ENCODE measurements at regions not wholly inside any gene's neighbourhood (a gene's known extent, or its start where the extent isn't known, plus 50 kb on each side); places are given as distances from the start of the nearest gene placed in this dataset.

DNA sequence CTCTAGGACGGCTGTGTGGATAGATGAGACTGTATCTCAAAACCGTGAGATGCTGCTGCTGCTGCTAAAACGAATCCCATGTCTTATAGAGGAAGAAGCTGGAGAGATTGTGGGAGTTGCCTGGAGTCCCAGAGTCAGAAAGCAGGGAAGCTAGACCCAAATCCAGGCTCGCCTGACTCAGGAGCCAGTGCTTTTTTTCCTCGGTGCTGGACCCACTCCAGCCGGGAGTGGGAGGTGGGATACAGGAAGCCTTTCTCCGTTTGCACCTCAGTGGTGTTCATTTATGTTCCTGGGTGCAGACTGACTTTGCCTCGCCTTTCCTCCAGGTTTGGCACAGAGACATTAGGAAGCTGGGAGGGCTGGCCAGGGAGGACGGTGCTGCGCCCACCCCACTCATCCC lies 150.9 kb upstream of the LINGO1 start:
- Histone ChIP-seq H3K4me1 (no peaks in the 10 kb centered on the region), H3K4me3 (ENCODE audit: low read depth, low read length) (no peak overlapping the region), H3K27me3 (no peaks in the 10 kb centered on the region), H3K36me3 (no peaks in the 10 kb centered on the region), H3K9me3 (no peaks in the 10 kb centered on the region)
- no peak for DNase-seq
- TF ChIP-seq, protein P1, sequence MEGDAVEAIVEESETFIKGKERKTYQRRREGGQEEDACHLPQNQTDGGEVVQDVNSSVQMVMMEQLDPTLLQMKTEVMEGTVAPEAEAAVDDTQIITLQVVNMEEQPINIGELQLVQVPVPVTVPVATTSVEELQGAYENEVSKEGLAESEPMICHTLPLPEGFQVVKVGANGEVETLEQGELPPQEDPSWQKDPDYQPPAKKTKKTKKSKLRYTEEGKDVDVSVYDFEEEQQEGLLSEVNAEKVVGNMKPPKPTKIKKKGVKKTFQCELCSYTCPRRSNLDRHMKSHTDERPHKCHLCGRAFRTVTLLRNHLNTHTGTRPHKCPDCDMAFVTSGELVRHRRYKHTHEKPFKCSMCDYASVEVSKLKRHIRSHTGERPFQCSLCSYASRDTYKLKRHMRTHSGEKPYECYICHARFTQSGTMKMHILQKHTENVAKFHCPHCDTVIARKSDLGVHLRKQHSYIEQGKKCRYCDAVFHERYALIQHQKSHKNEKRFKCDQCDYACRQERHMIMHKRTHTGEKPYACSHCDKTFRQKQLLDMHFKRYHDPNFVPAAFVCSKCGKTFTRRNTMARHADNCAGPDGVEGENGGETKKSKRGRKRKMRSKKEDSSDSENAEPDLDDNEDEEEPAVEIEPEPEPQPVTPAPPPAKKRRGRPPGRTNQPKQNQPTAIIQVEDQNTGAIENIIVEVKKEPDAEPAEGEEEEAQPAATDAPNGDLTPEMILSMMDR (IDR thresholded peaks at IDR 0.05; ENCODE audit: low read depth, low read length), result no peak

DNA sequence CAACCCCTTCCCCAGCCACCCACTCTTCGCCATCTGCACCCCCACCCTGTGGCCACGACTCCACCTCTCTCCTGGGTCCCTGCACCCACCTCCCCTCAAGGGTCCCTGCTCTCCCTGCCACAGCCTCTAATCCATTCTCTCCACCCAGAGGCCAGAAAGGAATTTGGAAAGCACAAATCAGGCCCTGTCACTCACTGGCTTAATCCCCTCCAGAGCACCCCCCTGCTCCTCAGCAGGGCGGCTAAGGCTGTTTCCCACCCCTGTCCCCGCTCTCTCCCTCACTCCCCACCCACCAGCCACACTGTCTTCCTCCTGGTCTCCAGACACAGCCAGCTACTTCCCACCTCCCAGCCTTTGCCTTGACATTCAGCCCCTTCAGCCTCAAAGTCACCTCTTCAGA lies 150.0 kb upstream of the LINGO1 start:
- DNase-seq, result no peak
- H3K27me3 ChIP-seq, result no peaks in the 10 kb centered on the region
- no peaks in the 10 kb centered on the region for H3K9me3 ChIP-seq
- H3K4me3 ChIP-seq (ENCODE audit: low read depth, low read length), result no peak overlapping the region
- no peaks in the 10 kb centered on the region for H3K36me3 ChIP-seq
- TF ChIP-seq, protein P1 (IDR thresholded peaks at IDR 0.05; ENCODE audit: low read depth, low read length), result no peak
- no peaks in the 10 kb centered on the region for H3K4me1 ChIP-seq

DNA sequence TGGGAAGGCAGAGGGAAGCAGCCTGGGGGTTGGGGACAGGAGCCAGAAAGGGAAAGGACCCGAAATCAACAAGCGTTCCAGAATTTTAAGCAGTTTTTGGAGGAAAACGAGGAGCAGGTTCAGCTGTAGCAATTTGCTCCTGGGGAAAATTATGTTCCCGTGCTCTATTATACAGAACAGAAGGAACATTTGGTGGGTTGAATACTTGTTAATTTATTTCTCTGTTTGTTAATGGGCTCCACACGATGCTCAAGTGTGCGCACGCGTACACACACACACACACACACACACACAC lies 149.2 kb upstream of the LINGO1 start:
- no peaks in the 10 kb centered on the region for H3K9me3 ChIP-seq
- H3K4me1 ChIP-seq, result no peaks in the 10 kb centered on the region
- TF ChIP-seq, protein P1 (IDR thresholded peaks at IDR 0.05; ENCODE audit: low read depth, low read length), result no peak
- no peaks in the 10 kb centered on the region for H3K36me3 ChIP-seq
- no peaks in the 10 kb centered on the region for H3K27me3 ChIP-seq
- DNase-seq, result no peak
- H3K4me3 ChIP-seq (ENCODE audit: low read depth, low read length), result no peak overlapping the region

DNA sequence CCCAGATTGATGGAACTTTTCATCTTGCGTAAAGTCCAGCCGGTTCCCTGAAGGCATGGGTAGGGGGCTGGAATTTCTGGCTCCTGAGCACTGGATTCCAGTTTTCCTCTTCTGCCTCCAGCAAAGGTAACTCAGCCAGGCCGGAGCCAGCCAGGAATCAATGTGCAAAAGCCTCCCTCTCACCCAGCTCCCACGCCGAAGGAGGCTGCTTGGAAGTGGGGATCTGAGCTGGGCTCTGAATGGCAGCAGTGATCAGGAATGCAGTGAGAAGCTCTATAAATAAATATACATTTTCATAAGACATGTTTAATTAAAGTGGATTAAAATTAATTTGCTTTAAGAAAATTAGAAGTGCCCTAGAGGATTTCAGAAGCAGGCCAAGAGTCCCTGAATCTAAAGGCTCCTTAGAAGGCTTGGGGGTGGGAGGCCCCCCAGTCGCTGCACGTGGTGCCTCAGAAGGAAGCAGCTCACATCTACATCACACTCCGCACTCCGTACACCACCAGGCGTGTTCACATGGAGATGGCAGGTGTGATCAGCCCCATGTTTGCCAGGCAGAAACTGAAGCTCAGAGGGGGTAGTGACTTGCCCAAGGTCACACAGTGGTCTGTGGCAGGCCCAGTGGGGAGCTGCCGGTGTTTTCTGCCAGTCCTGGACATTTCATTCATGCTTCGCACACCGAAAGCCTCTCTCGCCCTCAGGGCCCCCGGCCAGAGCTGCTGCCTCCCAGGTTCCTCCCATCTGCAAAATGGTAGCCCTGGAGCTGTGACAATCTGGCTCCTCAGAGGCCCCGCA lies 148.6 kb upstream of the LINGO1 start:
- no peak overlapping the region for H3K4me3 ChIP-seq (ENCODE audit: low read depth, low read length)
- no peaks in the 10 kb centered on the region for H3K36me3 ChIP-seq
- H3K9me3 ChIP-seq, result no peaks in the 10 kb centered on the region
- no peaks in the 10 kb centered on the region for H3K4me1 ChIP-seq
- TF ChIP-seq, protein P1 (IDR thresholded peaks at IDR 0.05; ENCODE audit: low read depth, low read length), result no peak
- DNase-seq, result no peak
- no peaks in the 10 kb centered on the region for H3K27me3 ChIP-seq

DNA sequence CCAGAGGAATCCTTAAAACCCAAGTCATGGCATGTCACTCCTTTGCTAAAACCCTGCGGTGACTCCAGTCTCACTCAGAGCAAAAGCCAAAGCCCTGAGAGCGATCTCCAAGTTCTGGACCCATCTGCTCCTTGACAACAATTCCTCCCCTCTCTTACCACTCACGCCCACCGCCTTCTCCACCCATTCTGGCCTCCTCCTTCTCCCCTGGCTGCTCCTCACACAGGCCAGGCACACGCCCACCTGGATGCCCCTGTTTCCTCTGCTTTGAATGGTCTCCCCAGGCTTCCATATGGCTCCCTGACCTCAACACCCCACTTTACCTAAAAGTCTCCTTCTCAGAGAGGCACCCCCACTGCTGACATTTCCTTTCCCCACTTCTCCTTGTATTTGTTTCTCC lies 146.1 kb upstream of the LINGO1 start:
- no peaks in the 10 kb centered on the region for H3K27me3 ChIP-seq
- no peaks in the 10 kb centered on the region for H3K4me1 ChIP-seq
- no peak overlapping the region for H3K4me3 ChIP-seq (ENCODE audit: low read depth, low read length)
- no peak for DNase-seq
- TF ChIP-seq, protein P1 (IDR thresholded peaks at IDR 0.05; ENCODE audit: low read depth, low read length), result no peak
- no peaks in the 10 kb centered on the region for H3K9me3 ChIP-seq
- H3K36me3 ChIP-seq, result no peaks in the 10 kb centered on the region

- no peak for DNase-seq
- H3K4me1 ChIP-seq, result no peaks in the 10 kb centered on the region
- no peaks in the 10 kb centered on the region for H3K36me3 ChIP-seq
- H3K27me3 ChIP-seq, result no peaks in the 10 kb centered on the region
- H3K4me3 ChIP-seq (ENCODE audit: low read depth, low read length), result no peak overlapping the region
- no peaks in the 10 kb centered on the region for H3K9me3 ChIP-seq
- TF ChIP-seq, protein P1 (IDR thresholded peaks at IDR 0.05; ENCODE audit: low read depth, low read length), result no peak
Measured at GRCh38 chr15:77775837-77776236, 143.1 kb upstream of the LINGO1 start.

Measured in BE2C (cell line).